ENCODE measurements at regions not wholly inside any gene's neighbourhood (a gene's known extent, or its start where the extent isn't known, plus 50 kb on each side); places are given as distances from the start of the nearest gene placed in this dataset.
A peak's percentile ranks its signal among the peaks of the same experiment; 100 is the strongest.

GRCh38 chr2:88281302-88282217 lies 111.4 kb downstream of the THNSL2 start:
- DNase-seq = no peak

- DNase-seq = no peak
Measured at GRCh38 chr2:88269836-88270235, 99.7 kb downstream of the THNSL2 start.

- DNase-seq = peak; percentile 62
Measured at GRCh38 chr2:88265352-88266303, 95.5 kb downstream of the THNSL2 start.

GRCh38 chr2:88263861-88264260 lies 93.7 kb downstream of the THNSL2 start:
- DNase-seq = no peak

- DNase-seq = peak; percentile 53
Measured at GRCh38 chr2:88261725-88262124, 91.6 kb downstream of the THNSL2 start.

GRCh38 chr2:88258208-88258607 lies 88.1 kb downstream of the THNSL2 start:
- DNase-seq = peak; percentile 58

- no peak for DNase-seq
Measured at GRCh38 chr2:88254437-88255091, 84.4 kb downstream of the THNSL2 start.

- DNase-seq = no peak
Measured at GRCh38 chr2:88253997-88254396, 83.9 kb downstream of the THNSL2 start.

GRCh38 chr2:88253375-88253774 lies 83.2 kb downstream of the THNSL2 start:
- no peak for DNase-seq

- DNase-seq = peak; percentile 6
Measured at GRCh38 chr2:88252646-88253045, 82.5 kb downstream of the THNSL2 start.

GRCh38 chr2:88252111-88252510 lies 82.0 kb downstream of the THNSL2 start:
- DNase-seq = no peak

- DNase-seq = no peak
Measured at GRCh38 chr2:88250404-88250803, 80.3 kb downstream of the THNSL2 start.

- no peak for DNase-seq
Measured at GRCh38 chr2:88248280-88248828, 78.2 kb downstream of the THNSL2 start.

- no peak for DNase-seq
Measured at GRCh38 chr2:88247531-88247930, 77.4 kb downstream of the THNSL2 start.

GRCh38 chr2:88245109-88245508 lies 75.0 kb downstream of the THNSL2 start:
- no peak for DNase-seq

- no peak for DNase-seq
Measured at GRCh38 chr2:88239781-88240180, 69.6 kb downstream of the THNSL2 start.

- DNase-seq = no peak
Measured at GRCh38 chr2:88236666-88237065, 66.5 kb downstream of the THNSL2 start.
